Naive thymus-derived CD4-positive, alpha-beta T cell (primary cell): ENCODE measurements at regions not wholly inside any gene's neighbourhood (a gene's known extent, or its start where the extent isn't known, plus 50 kb on each side); places are given as distances from the start of the nearest gene placed in this dataset.

Experiments used
- ATAC-seq: fragments of 150-1000 bp; cut with Tn5 transposase; 2 replicates; pipeline ENCODE4 v1.10.0; 2021; ENCODE audit warnings: mild to moderate bottlenecking, moderate library complexity
- CTCF ChIA-PET: fragments of 350-600 bp; sonication (Branson Sonifier 250); formaldehyde crosslinking; loops from one replicate; lab custom pipeline; 2021; ENCODE audit warnings: antibody characterized with exemption; lab: Charles Lee
- POLR2A ChIA-PET: fragments of 350-600 bp; sonication (Branson Sonifier 250); formaldehyde crosslinking; loops from one replicate; lab custom pipeline; 2021; ENCODE audit warnings: antibody characterized with exemption, inconsistent platforms; lab: Charles Lee
- DNase-seq, 9 donors: peaks; one replicate each; pipeline versions ENCODE4 v3.0.0 to v3.0.0-alpha.2; 2020 to 2022; ENCODE audit warnings: mixed read lengths in 1 of 9
- H3K27ac ChIP-seq: one replicate; pipeline ENCODE4 v1.7.0; 2013; ENCODE audit warnings: mild to moderate bottlenecking, low read depth, low read length, moderate library complexity
- H3K27me3 ChIP-seq, 2 donors: one replicate each; pipeline ENCODE4 v1.7.0; 2013; ENCODE audit warnings: low read length in 2 of 2, mild to moderate bottlenecking in 2 of 2, moderate library complexity in 2 of 2; ENCODE audit not compliant: control insufficient read depth in 2 of 2, insufficient read depth in 2 of 2
- H3K36me3 ChIP-seq, 3 experiments: 1 replicate in 2 of 3; 2 replicates in 1 of 3; pipeline ENCODE4 v1.7.0; 2013; ENCODE audit warnings: low read length in 3 of 3, mild to moderate bottlenecking in 3 of 3, moderate library complexity in 1 of 3; ENCODE audit not compliant: insufficient read depth in 3 of 3, control insufficient read depth in 2 of 3
- H3K4me1 ChIP-seq, 2 donors: one replicate each; pipeline ENCODE4 v1.7.0; 2013; ENCODE audit warnings: low read length in 2 of 2, mild to moderate bottlenecking in 2 of 2, moderate library complexity in 1 of 2; ENCODE audit not compliant: control insufficient read depth in 2 of 2, insufficient read depth in 2 of 2
- H3K4me3 ChIP-seq: 2 replicates; pipeline ENCODE4 v1.7.0; 2013; ENCODE audit warnings: mild to moderate bottlenecking, low read length
- H3K9me3 ChIP-seq, 3 experiments: 1 replicate in 2 of 3; 2 replicates in 1 of 3; pipeline ENCODE4 v1.7.0; 2013; ENCODE audit warnings: low read length in 3 of 3; ENCODE audit not compliant: control insufficient read depth in 2 of 3
- H3K27ac Mint-ChIP-seq, 9 donors: one replicate each; pipeline ENCODE4 v1.8.0; 2020 to 2022; ENCODE audit warnings: mixed read lengths in 9 of 9, mild to moderate bottlenecking in 8 of 9, moderate library complexity in 5 of 9, inconsistent platforms in 2 of 9
- H3K27me3 Mint-ChIP-seq, 5 donors: one replicate each; pipeline ENCODE4 v1.8.0; 2021 to 2022; ENCODE audit warnings: mixed read lengths in 5 of 5, mild to moderate bottlenecking in 1 of 5
- H3K36me3 Mint-ChIP-seq, 5 donors: one replicate each; pipeline ENCODE4 v1.8.0; 2020 to 2022; ENCODE audit warnings: mixed read lengths in 5 of 5, mild to moderate bottlenecking in 3 of 5, inconsistent platforms in 1 of 5
- H3K4me1 Mint-ChIP-seq, 7 donors: one replicate each; pipeline ENCODE4 v1.8.0; 2020 to 2022; ENCODE audit warnings: mixed read lengths in 7 of 7, mild to moderate bottlenecking in 3 of 7, inconsistent platforms in 1 of 7
- H3K4me3 Mint-ChIP-seq, 10 donors: one replicate each; pipeline ENCODE4 v1.8.0; 2020 to 2022; ENCODE audit warnings: mild to moderate bottlenecking in 10 of 10, mixed read lengths in 10 of 10, moderate library complexity in 6 of 10, inconsistent platforms in 2 of 10
- H3K9me3 Mint-ChIP-seq, 11 donors: one replicate each; pipeline ENCODE4 v1.8.0; 2020 to 2022; ENCODE audit warnings: mixed read lengths in 11 of 11, mild to moderate bottlenecking in 4 of 11, inconsistent platforms in 1 of 11, moderate library complexity in 1 of 11
- intact Hi-C, 2 donors: fragments of 100-400 bp; cut with micrococcal nuclease; formaldehyde crosslinking; loops; one replicate each; pipeline ENCODE4 v1.15.1; 2023

GRCh38 chr6:120606743-120607142 lies 727.5 kb downstream of the TBC1D32 start:
- Histone ChIP-seq H3K9me3 (no peaks in the 10 kb centered on the region), H3K27me3 (no peaks in the 10 kb centered on the region), H3K4me1 (no peaks in the 10 kb centered on the region), H3K36me3 (no peaks in the 10 kb centered on the region), H3K4me3 (no peak overlapping the region), H3K27ac (no peak overlapping the region)
- intact Hi-C loops: no loop called here
- Mint-ChIP-seq H3K4me3 (no peak overlapping the region), H3K27me3 (no peaks in the 10 kb centered on the region), H3K9me3 (no peaks in the 10 kb centered on the region), H3K4me1 (no peaks in the 10 kb centered on the region), H3K27ac (no peak overlapping the region), H3K36me3 (no peaks in the 10 kb centered on the region)
- ATAC-seq (no peak), DNase-seq (no peak)
- ChIA-PET POLR2A (no interaction called here), CTCF (no interaction called here)

DNA sequence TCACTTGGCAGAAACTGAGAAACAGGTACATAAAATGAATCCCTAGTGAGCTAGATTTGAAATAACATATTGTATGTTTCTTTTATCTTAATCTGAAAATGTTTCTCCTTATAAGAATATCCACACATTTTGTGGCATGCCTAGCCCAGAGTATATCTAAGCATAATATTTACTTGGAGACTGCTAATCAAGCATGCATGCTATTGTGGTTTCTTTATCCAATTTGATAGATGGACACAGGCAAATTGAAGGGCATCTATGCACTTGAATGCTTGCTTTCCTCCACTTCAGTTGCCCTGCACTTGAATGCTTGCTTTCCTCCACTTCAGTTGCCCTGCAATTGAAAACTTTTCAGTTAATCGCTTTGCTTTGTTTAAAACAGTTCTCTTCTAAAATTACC lies 729.8 kb downstream of the TBC1D32 start:
- Histone ChIP-seq H3K27ac (no peak overlapping the region), H3K27me3 (no peaks in the 10 kb centered on the region), H3K4me1 (no peaks in the 10 kb centered on the region), H3K4me3 (no peak overlapping the region), H3K9me3 (no peaks in the 10 kb centered on the region), H3K36me3 (no peaks in the 10 kb centered on the region)
- intact Hi-C loops: no loop called here
- no peak overlapping the region for H3K27ac Mint-ChIP-seq
- no peaks in the 10 kb centered on the region for H3K27me3 Mint-ChIP-seq
- ATAC-seq: no peak
- DNase-seq: no peak
- no peaks in the 10 kb centered on the region for H3K4me1 Mint-ChIP-seq
- CTCF ChIA-PET: no interaction called here
- H3K4me3 Mint-ChIP-seq: no peak overlapping the region
- POLR2A ChIA-PET: no interaction called here
- H3K36me3 Mint-ChIP-seq: no peaks in the 10 kb centered on the region
- H3K9me3 Mint-ChIP-seq: no peaks in the 10 kb centered on the region

DNA sequence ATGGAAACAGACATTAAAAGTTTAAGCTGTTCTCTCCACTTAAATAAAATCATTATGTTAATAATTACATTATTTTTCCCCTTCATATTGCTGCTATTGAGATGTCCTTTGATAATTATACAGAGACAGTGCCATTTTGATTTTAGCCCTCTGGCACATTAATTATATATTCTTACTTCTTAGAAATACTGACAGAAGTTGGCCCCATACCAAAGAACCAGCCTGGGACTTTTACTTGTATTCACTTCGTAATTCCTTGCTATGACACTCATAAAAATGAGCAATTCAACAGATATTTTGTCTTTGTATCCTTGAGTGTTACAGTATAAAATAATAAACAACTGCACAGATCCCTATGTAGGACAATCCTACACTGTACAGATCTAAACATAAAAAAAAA lies 743.7 kb downstream of the TBC1D32 start:
- Histone ChIP-seq H3K4me3 (no peak overlapping the region), H3K27me3 (no peaks in the 10 kb centered on the region), H3K4me1 (no peaks in the 10 kb centered on the region), H3K36me3 (no peaks in the 10 kb centered on the region), H3K27ac (no peak overlapping the region), H3K9me3 (no peaks in the 10 kb centered on the region)
- POLR2A ChIA-PET: no interaction called here
- H3K27ac Mint-ChIP-seq: no peak overlapping the region
- no peaks in the 10 kb centered on the region for H3K36me3 Mint-ChIP-seq
- H3K4me3 Mint-ChIP-seq: no peak overlapping the region
- H3K9me3 Mint-ChIP-seq: peaks cover 0 to 3% (median 0%) of the 10 kb centered on the region in 11 donors
- H3K4me1 Mint-ChIP-seq: no peaks in the 10 kb centered on the region
- DNase-seq (no peak), ATAC-seq (no peak)
- intact Hi-C loops: no loop called here
- CTCF ChIA-PET: no interaction called here
- H3K27me3 Mint-ChIP-seq: no peaks in the 10 kb centered on the region

DNA sequence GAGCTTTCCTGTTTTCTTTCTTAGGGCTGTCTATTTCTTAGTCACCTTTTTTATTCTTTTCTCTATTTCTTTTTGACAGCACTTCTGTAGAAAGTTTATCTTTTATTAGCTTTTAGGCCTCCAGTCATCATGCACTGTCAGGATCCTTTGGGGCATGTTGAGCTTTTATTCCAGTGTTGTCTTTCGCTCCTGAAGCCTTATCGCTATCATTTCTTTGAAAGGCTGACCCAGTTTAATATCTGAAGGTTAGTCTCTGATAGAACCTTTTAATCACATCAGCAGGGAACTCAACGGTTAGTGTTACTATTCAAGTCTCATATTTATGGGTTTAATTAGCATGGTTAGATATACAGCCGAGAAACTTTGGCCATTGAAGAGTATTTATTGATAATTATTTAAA lies 745.9 kb downstream of the TBC1D32 start:
- Mint-ChIP-seq H3K4me1 (no peaks in the 10 kb centered on the region), H3K36me3 (no peaks in the 10 kb centered on the region), H3K27me3 (no peaks in the 10 kb centered on the region), H3K27ac (no peak overlapping the region), H3K4me3 (no peak overlapping the region), H3K9me3 (peaks cover 0 to 6% (median 0%) of the 10 kb centered on the region in 11 donors)
- H3K4me1 ChIP-seq: no peaks in the 10 kb centered on the region
- H3K4me3 ChIP-seq: no peak overlapping the region
- CTCF ChIA-PET: no interaction called here
- H3K9me3 ChIP-seq: no peaks in the 10 kb centered on the region
- no peak for DNase-seq
- POLR2A ChIA-PET: no interaction called here
- no peaks in the 10 kb centered on the region for H3K27me3 ChIP-seq
- H3K27ac ChIP-seq: no peak overlapping the region
- intact Hi-C loops: no loop called here
- no peaks in the 10 kb centered on the region for H3K36me3 ChIP-seq
- no peak for ATAC-seq

DNA sequence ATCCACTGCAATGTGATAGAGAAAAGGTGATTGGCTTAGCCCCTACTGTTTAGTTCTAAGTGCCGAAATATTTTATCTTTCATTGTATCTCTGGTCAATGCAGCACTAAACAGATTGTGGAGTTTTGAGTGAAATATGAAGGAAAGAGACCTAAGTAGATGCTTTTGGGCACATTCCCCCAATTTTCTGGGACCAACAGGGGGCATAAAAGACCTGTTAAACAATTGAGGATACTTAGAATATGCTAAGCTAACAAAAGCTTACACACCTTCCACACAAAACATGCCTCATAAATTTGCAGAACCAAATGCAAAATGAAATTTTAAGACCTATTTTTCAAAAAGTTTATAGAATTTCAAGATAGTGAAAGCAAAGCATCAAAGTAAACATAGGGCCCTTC lies 746.9 kb downstream of the TBC1D32 start:
- H3K36me3 ChIP-seq: no peaks in the 10 kb centered on the region
- POLR2A ChIA-PET: no interaction called here
- H3K4me1 ChIP-seq: no peaks in the 10 kb centered on the region
- CTCF ChIA-PET: no interaction called here
- intact Hi-C loops: no loop called here
- no peak overlapping the region for H3K4me3 ChIP-seq
- no peak overlapping the region for H3K27ac ChIP-seq
- DNase-seq (no peak), ATAC-seq (no peak)
- H3K9me3 ChIP-seq: no peaks in the 10 kb centered on the region
- Mint-ChIP-seq H3K27ac (no peak overlapping the region), H3K36me3 (no peaks in the 10 kb centered on the region), H3K4me1 (no peaks in the 10 kb centered on the region), H3K4me3 (no peak overlapping the region), H3K27me3 (no peaks in the 10 kb centered on the region), H3K9me3 (peaks cover 0 to 12% (median 2%) of the 10 kb centered on the region in 11 donors)
- no peaks in the 10 kb centered on the region for H3K27me3 ChIP-seq

DNA sequence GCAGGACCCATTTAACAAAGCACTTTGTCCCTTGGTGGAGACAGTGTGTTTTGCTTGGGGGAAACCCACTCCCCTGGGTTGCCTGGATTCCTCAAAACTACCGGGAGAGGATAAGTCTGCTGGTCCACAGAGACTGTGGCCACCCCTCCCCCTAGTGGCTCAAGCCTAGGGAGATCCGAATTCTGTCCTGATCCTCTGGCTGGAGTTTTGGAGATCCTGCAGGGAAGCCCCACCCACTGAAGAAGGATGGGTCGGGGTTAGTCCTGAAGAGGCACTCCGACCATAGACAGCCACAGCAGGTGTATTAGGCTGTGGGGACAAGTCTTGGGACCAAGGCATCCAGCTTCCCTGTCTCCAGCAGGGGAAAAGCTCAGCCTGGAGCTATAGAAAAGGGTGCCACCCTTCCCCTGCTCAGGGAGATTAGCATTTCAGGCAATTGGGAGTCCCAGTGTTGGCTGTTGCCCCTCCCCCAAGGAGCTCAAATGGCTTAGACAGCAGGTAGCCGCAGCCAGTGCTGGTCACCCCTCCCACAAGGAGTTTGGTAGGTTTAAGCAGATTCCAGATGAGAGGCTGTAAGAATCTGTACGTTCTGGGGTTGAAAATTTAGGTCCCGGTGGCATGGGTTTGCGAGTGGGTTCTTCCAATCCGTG lies 750.0 kb downstream of the TBC1D32 start:
- ATAC-seq (no peak), DNase-seq (no peak)
- H3K27ac Mint-ChIP-seq: no peak overlapping the region
- peaks cover 0 to 14% (median 4%) of the 10 kb centered on the region in 11 donors for H3K9me3 Mint-ChIP-seq
- no peaks in the 10 kb centered on the region for H3K27me3 ChIP-seq
- no peaks in the 10 kb centered on the region for H3K36me3 Mint-ChIP-seq
- no peak overlapping the region for H3K27ac ChIP-seq
- CTCF ChIA-PET: no interaction called here
- no peak overlapping the region for H3K4me3 ChIP-seq
- no peaks in the 10 kb centered on the region for H3K4me1 Mint-ChIP-seq
- H3K4me3 Mint-ChIP-seq: no peak overlapping the region
- no peaks in the 10 kb centered on the region for H3K4me1 ChIP-seq
- intact Hi-C loops: no loop called here
- no peaks in the 10 kb centered on the region for H3K27me3 Mint-ChIP-seq
- POLR2A ChIA-PET: no interaction called here
- no peaks in the 10 kb centered on the region for H3K9me3 ChIP-seq
- H3K36me3 ChIP-seq: no peaks in the 10 kb centered on the region

DNA sequence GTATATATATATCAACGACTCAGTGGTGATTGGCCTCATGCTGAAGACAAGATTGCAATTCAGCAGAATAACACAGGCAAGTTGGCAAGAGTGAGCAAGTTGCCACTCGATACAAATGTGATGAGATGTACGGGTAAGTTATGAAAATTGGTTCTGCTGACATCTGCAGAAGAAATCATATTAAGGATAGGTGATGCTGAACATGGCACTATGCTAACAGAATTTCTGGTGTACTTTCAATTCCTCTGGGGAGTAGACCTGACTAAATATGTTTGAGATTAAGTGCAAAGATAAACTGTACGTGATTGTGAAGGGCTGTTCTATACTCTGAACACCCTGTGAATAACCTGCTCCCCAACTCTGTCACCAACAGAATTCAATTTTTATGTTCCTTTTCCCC lies 758.2 kb downstream of the TBC1D32 start:
- DNase-seq (no peak), ATAC-seq (no peak)
- Mint-ChIP-seq H3K27ac (no peak overlapping the region), H3K36me3 (no peaks in the 10 kb centered on the region), H3K4me3 (no peak overlapping the region), H3K9me3 (peaks cover 0 to 9% (median 0%) of the 10 kb centered on the region in 11 donors), H3K4me1 (no peaks in the 10 kb centered on the region), H3K27me3 (no peaks in the 10 kb centered on the region)
- H3K36me3 ChIP-seq: no peaks in the 10 kb centered on the region
- intact Hi-C loops: no loop called here
- ChIA-PET CTCF (no interaction called here), POLR2A (no interaction called here)
- H3K27me3 ChIP-seq: no peaks in the 10 kb centered on the region
- H3K27ac ChIP-seq: no peak overlapping the region
- H3K4me3 ChIP-seq: no peak overlapping the region
- no peaks in the 10 kb centered on the region for H3K4me1 ChIP-seq
- no peaks in the 10 kb centered on the region for H3K9me3 ChIP-seq
